Naive thymus-derived CD4-positive, alpha-beta T cell (primary cell): ENCODE measurements at regions not wholly inside any gene's neighbourhood (a gene's known extent, or its start where the extent isn't known, plus 50 kb on each side); places are given as distances from the start of the nearest gene placed in this dataset.

ENCODE experiments used
- ATAC-seq: fragments of 150-1000 bp; cut with Tn5 transposase; 2 replicates; pipeline ENCODE4 v1.10.0; 2021; ENCODE audit warnings: mild to moderate bottlenecking, moderate library complexity
- CTCF ChIA-PET: fragments of 350-600 bp; sonication (Branson Sonifier 250); formaldehyde crosslinking; loops from one replicate; lab custom pipeline; 2021; ENCODE audit warnings: antibody characterized with exemption; lab: Charles Lee
- POLR2A ChIA-PET: fragments of 350-600 bp; sonication (Branson Sonifier 250); formaldehyde crosslinking; loops from one replicate; lab custom pipeline; 2021; ENCODE audit warnings: antibody characterized with exemption, inconsistent platforms; lab: Charles Lee
- DNase-seq, 9 donors: peaks; one replicate each; pipeline versions ENCODE4 v3.0.0 to v3.0.0-alpha.2; 2020 to 2022; ENCODE audit warnings: mixed read lengths in 1 of 9
- H3K27ac ChIP-seq: one replicate; pipeline ENCODE4 v1.7.0; 2013; ENCODE audit warnings: mild to moderate bottlenecking, low read depth, low read length, moderate library complexity
- H3K27me3 ChIP-seq, 2 donors: one replicate each; pipeline ENCODE4 v1.7.0; 2013; ENCODE audit warnings: low read length in 2 of 2, mild to moderate bottlenecking in 2 of 2, moderate library complexity in 2 of 2; ENCODE audit not compliant: control insufficient read depth in 2 of 2, insufficient read depth in 2 of 2
- H3K36me3 ChIP-seq, 3 experiments: 1 replicate in 2 of 3; 2 replicates in 1 of 3; pipeline ENCODE4 v1.7.0; 2013; ENCODE audit warnings: low read length in 3 of 3, mild to moderate bottlenecking in 3 of 3, moderate library complexity in 1 of 3; ENCODE audit not compliant: insufficient read depth in 3 of 3, control insufficient read depth in 2 of 3
- H3K4me1 ChIP-seq, 2 donors: one replicate each; pipeline ENCODE4 v1.7.0; 2013; ENCODE audit warnings: low read length in 2 of 2, mild to moderate bottlenecking in 2 of 2, moderate library complexity in 1 of 2; ENCODE audit not compliant: control insufficient read depth in 2 of 2, insufficient read depth in 2 of 2
- H3K4me3 ChIP-seq: 2 replicates; pipeline ENCODE4 v1.7.0; 2013; ENCODE audit warnings: mild to moderate bottlenecking, low read length
- H3K9me3 ChIP-seq, 3 experiments: 1 replicate in 2 of 3; 2 replicates in 1 of 3; pipeline ENCODE4 v1.7.0; 2013; ENCODE audit warnings: low read length in 3 of 3; ENCODE audit not compliant: control insufficient read depth in 2 of 3
- H3K27ac Mint-ChIP-seq, 9 donors: one replicate each; pipeline ENCODE4 v1.8.0; 2020 to 2022; ENCODE audit warnings: mixed read lengths in 9 of 9, mild to moderate bottlenecking in 8 of 9, moderate library complexity in 5 of 9, inconsistent platforms in 2 of 9
- H3K27me3 Mint-ChIP-seq, 5 donors: one replicate each; pipeline ENCODE4 v1.8.0; 2021 to 2022; ENCODE audit warnings: mixed read lengths in 5 of 5, mild to moderate bottlenecking in 1 of 5
- H3K36me3 Mint-ChIP-seq, 5 donors: one replicate each; pipeline ENCODE4 v1.8.0; 2020 to 2022; ENCODE audit warnings: mixed read lengths in 5 of 5, mild to moderate bottlenecking in 3 of 5, inconsistent platforms in 1 of 5
- H3K4me1 Mint-ChIP-seq, 7 donors: one replicate each; pipeline ENCODE4 v1.8.0; 2020 to 2022; ENCODE audit warnings: mixed read lengths in 7 of 7, mild to moderate bottlenecking in 3 of 7, inconsistent platforms in 1 of 7
- H3K4me3 Mint-ChIP-seq, 10 donors: one replicate each; pipeline ENCODE4 v1.8.0; 2020 to 2022; ENCODE audit warnings: mild to moderate bottlenecking in 10 of 10, mixed read lengths in 10 of 10, moderate library complexity in 6 of 10, inconsistent platforms in 2 of 10
- H3K9me3 Mint-ChIP-seq, 11 donors: one replicate each; pipeline ENCODE4 v1.8.0; 2020 to 2022; ENCODE audit warnings: mixed read lengths in 11 of 11, mild to moderate bottlenecking in 4 of 11, inconsistent platforms in 1 of 11, moderate library complexity in 1 of 11
- intact Hi-C, 2 donors: fragments of 100-400 bp; cut with micrococcal nuclease; formaldehyde crosslinking; loops; one replicate each; pipeline ENCODE4 v1.15.1; 2023

DNA sequence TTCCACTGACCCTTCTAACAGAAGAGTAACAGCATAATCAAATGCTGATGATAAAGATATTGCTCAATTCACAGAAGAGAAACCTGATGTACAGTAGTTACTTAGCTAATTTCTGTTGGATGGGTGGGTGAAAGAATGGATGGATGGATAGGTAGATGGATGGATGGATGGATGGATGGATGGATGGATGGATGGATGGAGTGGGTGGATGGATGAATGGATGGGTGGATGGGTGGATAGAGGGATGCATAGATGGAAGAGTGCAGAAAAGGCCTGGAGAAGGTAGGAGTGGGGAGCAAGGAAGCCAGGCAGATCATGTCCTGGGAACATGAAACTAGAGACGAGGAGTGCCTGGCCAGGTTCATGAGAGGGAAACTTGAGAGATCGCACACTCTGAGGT is 520.9 kb downstream of the BCL11B start:
- H3K4me1 Mint-ChIP-seq = peaks cover 3 to 10% (median 4%) of the 10 kb centered on the region in 7 donors
- peaks cover 0 to 8% (median 5%) of the 10 kb centered on the region in 5 donors for H3K27me3 Mint-ChIP-seq
- H3K9me3 Mint-ChIP-seq = peaks cover 3 to 14% (median 9%) of the 10 kb centered on the region in 11 donors
- Histone ChIP-seq H3K27ac (no peak overlapping the region), H3K4me1 (no peaks in the 10 kb centered on the region), H3K9me3 (no peaks in the 10 kb centered on the region), H3K4me3 (no peak overlapping the region), H3K36me3 (no peaks in the 10 kb centered on the region), H3K27me3 (no peaks in the 10 kb centered on the region)
- POLR2A ChIA-PET = interaction anchor here (0.7 kb wide), 1 partner anchor 253 kb away, joined by 3 read pairs; no protein-coding TSS in a partner anchor
- DNase-seq = no peak
- CTCF ChIA-PET = no interaction called here
- H3K4me3 Mint-ChIP-seq = no peak overlapping the region
- H3K36me3 Mint-ChIP-seq = peaks cover 0 to 13% (median 11%) of the 10 kb centered on the region in 5 donors
- intact Hi-C loops = no loop called here
- ATAC-seq = no peak
- no peak overlapping the region for H3K27ac Mint-ChIP-seq

DNA sequence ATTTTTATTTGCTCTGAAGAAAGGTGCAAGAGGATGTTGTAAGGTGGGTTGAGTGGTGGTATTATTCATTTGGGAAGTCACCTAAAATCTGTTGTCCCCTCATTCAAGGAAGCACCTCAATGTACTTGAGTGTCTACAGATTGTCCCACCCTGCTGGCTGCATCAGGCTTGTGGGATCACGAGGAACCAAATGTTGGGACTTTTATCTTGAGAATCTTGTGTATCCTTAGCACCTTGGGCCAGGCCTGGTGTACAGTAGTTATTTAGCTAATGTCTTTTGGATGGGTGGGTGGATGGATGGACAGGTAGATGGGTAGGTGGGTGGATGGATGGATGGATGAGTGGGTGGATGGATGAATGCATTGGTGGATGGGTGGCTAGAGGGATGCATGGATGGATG is 519.3 kb downstream of the BCL11B start:
- Mint-ChIP-seq H3K9me3 (peaks cover 3 to 17% (median 9%) of the 10 kb centered on the region in 11 donors), H3K27me3 (peaks cover 0 to 8% (median 0%) of the 10 kb centered on the region in 5 donors), H3K27ac (no peak overlapping the region), H3K4me1 (peaks cover 3 to 10% (median 4%) of the 10 kb centered on the region in 7 donors), H3K36me3 (peaks cover 0 to 13% (median 11%) of the 10 kb centered on the region in 5 donors), H3K4me3 (no peak overlapping the region)
- Histone ChIP-seq H3K36me3 (no peaks in the 10 kb centered on the region), H3K9me3 (no peaks in the 10 kb centered on the region), H3K4me1 (no peaks in the 10 kb centered on the region), H3K27me3 (no peaks in the 10 kb centered on the region), H3K27ac (no peak overlapping the region), H3K4me3 (no peak overlapping the region)
- ChIA-PET CTCF (no interaction called here), POLR2A (no interaction called here)
- intact Hi-C loops = no loop called here
- no peak for ATAC-seq
- DNase-seq = no peak

GRCh38 chr14:98754343-98755020 is 517.5 kb downstream of the BCL11B start:
- intact Hi-C loops = no loop called here
- Histone ChIP-seq H3K36me3 (no peaks in the 10 kb centered on the region), H3K4me1 (no peaks in the 10 kb centered on the region), H3K9me3 (no peaks in the 10 kb centered on the region), H3K27ac (no peak overlapping the region), H3K4me3 (no peak overlapping the region), H3K27me3 (no peaks in the 10 kb centered on the region)
- H3K27ac Mint-ChIP-seq = peak overlapping the region in 1 of 9 donors; percentile 21
- DNase-seq (no peak), ATAC-seq (no peak)
- peaks cover 3 to 18% (median 11%) of the 10 kb centered on the region in 11 donors for H3K9me3 Mint-ChIP-seq
- H3K27me3 Mint-ChIP-seq = no peaks in the 10 kb centered on the region
- peaks cover 3 to 7% (median 4%) of the 10 kb centered on the region in 7 donors for H3K4me1 Mint-ChIP-seq
- peaks cover 0 to 13% (median 11%) of the 10 kb centered on the region in 5 donors for H3K36me3 Mint-ChIP-seq
- POLR2A ChIA-PET = interaction anchor here (1.1 kb wide), 1 partner anchor 23 kb away, joined by 3 read pairs; no protein-coding TSS in a partner anchor
- no peak overlapping the region for H3K4me3 Mint-ChIP-seq
- CTCF ChIA-PET = interaction anchor here (0.6 kb wide), 1 partner anchor 546 kb away, joined by 3 read pairs; no protein-coding TSS in a partner anchor

DNA sequence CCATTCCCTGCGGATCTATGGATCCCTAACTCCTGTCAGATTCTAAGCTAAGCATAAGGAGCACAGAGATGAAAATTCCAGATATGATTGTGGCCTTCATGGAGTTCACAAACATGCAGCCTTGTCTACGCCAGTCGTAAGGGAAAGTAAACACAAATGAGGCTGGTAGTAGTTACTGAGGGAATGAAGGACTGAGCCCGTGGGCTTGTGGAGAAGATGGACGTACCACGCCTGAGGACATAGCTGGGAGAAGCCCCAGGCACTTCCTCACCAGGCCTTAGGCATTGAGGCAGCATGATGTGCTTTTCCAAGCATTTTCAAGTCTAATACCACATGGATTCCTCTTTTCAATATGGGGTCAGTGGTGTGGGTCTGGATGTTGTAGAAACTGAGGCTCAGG is 515.2 kb downstream of the BCL11B start:
- Histone ChIP-seq H3K27me3 (no peaks in the 10 kb centered on the region), H3K36me3 (no peaks in the 10 kb centered on the region), H3K27ac (no peak overlapping the region), H3K9me3 (no peaks in the 10 kb centered on the region), H3K4me3 (no peak overlapping the region), H3K4me1 (no peaks in the 10 kb centered on the region)
- Mint-ChIP-seq H3K4me1 (peaks cover 0 to 12% (median 4%) of the 10 kb centered on the region in 7 donors), H3K36me3 (peaks cover 0 to 13% (median 9%) of the 10 kb centered on the region in 5 donors), H3K27ac (no peak overlapping the region), H3K9me3 (peaks cover 0 to 24% (median 10%) of the 10 kb centered on the region in 11 donors), H3K27me3 (no peaks in the 10 kb centered on the region), H3K4me3 (no peak overlapping the region)
- intact Hi-C loops = no loop called here
- ChIA-PET CTCF (no interaction called here), POLR2A (no interaction called here)
- ATAC-seq = no peak
- no peak for DNase-seq

DNA sequence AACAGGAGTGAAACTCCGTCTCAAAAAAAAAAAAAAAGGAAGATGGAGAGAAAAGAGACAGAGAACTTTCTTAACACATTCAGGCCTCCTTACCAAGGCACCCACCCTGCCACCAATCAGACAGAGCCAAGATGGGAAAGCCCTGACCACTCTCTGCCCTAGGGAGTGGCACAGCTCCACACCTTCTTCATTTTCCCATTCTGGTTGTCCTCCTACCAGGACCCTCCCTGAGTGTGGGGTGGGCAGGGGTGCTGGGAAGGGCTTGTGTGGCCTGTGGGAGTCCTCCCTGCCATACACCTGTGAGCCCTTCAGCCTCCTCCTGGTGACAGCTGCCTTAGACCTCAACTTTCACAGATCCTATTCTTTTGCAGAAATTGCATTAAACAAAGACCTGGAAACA is 513.6 kb downstream of the BCL11B start:
- Histone ChIP-seq H3K9me3 (peaks cover 0 to 5% (median 0%) of the 10 kb centered on the region in 3 experiments), H3K4me3 (no peak overlapping the region), H3K27ac (no peak overlapping the region), H3K27me3 (no peaks in the 10 kb centered on the region), H3K36me3 (no peaks in the 10 kb centered on the region), H3K4me1 (no peaks in the 10 kb centered on the region)
- intact Hi-C loops = no loop called here
- H3K9me3 Mint-ChIP-seq = peaks cover 4 to 34% (median 21%) of the 10 kb centered on the region in 11 donors
- POLR2A ChIA-PET = no interaction called here
- no peak overlapping the region for H3K27ac Mint-ChIP-seq
- peaks cover 0 to 4% (median 0%) of the 10 kb centered on the region in 5 donors for H3K27me3 Mint-ChIP-seq
- no peak overlapping the region for H3K4me3 Mint-ChIP-seq
- DNase-seq (no peak), ATAC-seq (no peak)
- peaks cover 9 to 22% (median 12%) of the 10 kb centered on the region in 5 donors for H3K36me3 Mint-ChIP-seq
- H3K4me1 Mint-ChIP-seq = peaks cover 0 to 12% (median 4%) of the 10 kb centered on the region in 7 donors
- CTCF ChIA-PET = no interaction called here

DNA sequence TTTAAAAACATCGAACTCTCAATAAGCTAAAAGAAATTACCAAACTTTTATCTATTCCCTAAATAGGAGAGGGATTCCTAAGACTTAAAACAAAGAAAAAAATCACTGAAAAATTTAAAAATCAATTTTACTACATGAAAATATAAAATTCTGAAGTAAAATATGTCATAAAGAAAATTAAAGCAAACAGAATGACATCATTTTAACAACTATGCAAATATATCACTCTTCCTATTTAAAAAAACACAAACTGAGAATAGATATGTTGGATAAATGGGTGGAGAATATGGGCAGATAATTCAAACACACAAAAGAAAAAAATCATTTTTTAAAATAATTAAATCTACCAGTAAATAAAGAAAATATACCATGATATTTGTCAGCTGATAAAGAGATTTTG is 510.0 kb downstream of the BCL11B start:
- no peaks in the 10 kb centered on the region for H3K4me1 ChIP-seq
- intact Hi-C loops = no loop called here
- H3K36me3 ChIP-seq = no peaks in the 10 kb centered on the region
- Mint-ChIP-seq H3K9me3 (peaks cover 4 to 32% (median 16%) of the 10 kb centered on the region in 11 donors), H3K27ac (no peak overlapping the region), H3K27me3 (peaks cover 0 to 12% (median 0%) of the 10 kb centered on the region in 5 donors), H3K4me1 (peaks cover 0 to 8% (median 7%) of the 10 kb centered on the region in 7 donors), H3K4me3 (no peak overlapping the region), H3K36me3 (peaks cover 0 to 16% (median 10%) of the 10 kb centered on the region in 5 donors)
- H3K9me3 ChIP-seq = peaks cover 0 to 5% (median 0%) of the 10 kb centered on the region in 3 experiments
- ChIA-PET POLR2A (interaction anchor here (0.5 kb wide), 2 partner anchors 419 to 506 kb away, joined by 3 to 4 read pairs; no protein-coding TSS in a partner anchor), CTCF (no interaction called here)
- H3K27ac ChIP-seq = no peak overlapping the region
- no peak for DNase-seq
- no peak for ATAC-seq
- H3K27me3 ChIP-seq = no peaks in the 10 kb centered on the region
- H3K4me3 ChIP-seq = no peak overlapping the region
